GM19324 (cell line): ENCODE measurements at regions not wholly inside any gene's neighbourhood (a gene's known extent, or its start where the extent isn't known, plus 50 kb on each side); places are given as distances from the start of the nearest gene placed in this dataset.
A peak's percentile ranks its signal among the peaks of the same experiment; 100 is the strongest.
"Not testable (repeated sequence)": the region's sequence is repeated elsewhere in the genome, so short reads cannot be mapped to it uniquely, and the experiment has no call there.

Experiments
- ATAC-seq: cut with Tn5 transposase; IDR thresholded peaks from one replicate; pipeline ENCODE4 v1.9.1; 2021; ENCODE audit warnings: mild to moderate bottlenecking, moderate library complexity; ENCODE audit not compliant: unreplicated experiment, low FRiP score

GRCh38 chr3:27632431-27633223 is 89.5 kb downstream of the EOMES start:
- peak; percentile 88 for ATAC-seq

DNA sequence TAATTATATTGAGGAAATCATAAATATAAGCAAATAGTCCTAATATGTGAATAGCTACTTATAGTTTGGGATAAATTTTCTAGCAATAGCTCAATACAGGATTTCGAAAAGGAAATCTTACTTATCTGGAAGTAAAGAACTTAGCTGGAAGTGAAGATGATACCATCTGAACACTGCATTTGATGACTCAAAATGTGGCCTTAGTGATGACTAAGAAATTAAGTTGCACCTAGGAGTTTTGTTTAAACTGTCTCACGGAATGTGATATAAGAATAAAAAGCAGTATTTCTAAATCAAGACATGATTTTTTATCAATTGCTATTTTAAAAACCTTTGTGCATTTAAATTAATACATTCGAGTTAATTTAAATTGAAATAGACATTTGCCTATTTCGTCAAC is 91.2 kb downstream of the EOMES start:
- no peak for ATAC-seq

GRCh38 chr3:27629366-27629765 is 92.8 kb downstream of the EOMES start:
- ATAC-seq = no peak

DNA sequence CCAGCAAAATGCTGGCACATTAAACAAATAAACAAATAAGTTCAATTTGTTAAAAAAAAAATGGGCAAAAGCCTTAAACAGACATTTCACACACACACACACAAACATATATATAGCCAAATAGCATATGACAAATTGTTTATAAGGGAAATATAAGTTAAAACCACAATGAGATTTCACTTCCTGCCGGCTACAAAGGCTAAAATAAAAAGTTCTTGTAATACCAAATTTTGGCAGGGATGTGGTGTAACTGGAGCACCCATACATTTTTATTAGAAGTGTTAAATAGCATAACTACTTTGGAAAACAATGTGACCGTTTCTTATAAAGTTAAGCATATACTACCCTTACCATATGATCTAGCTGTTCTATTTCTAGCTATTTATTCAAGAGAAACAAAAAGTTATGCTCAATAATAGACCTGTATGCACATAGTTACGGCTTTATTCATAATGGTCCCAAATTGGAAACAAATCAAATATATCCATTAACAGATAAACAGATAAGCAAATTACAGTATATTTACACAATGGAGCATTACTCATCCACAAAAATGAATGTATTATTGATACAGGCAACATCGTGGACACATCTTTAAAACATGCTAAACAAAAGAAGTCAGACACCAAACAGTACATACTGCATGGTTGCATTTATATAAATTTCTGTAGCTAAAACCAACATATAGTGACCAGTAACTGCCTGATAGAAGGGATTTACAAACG is 93.9 kb downstream of the EOMES start:
- no peak for ATAC-seq

DNA sequence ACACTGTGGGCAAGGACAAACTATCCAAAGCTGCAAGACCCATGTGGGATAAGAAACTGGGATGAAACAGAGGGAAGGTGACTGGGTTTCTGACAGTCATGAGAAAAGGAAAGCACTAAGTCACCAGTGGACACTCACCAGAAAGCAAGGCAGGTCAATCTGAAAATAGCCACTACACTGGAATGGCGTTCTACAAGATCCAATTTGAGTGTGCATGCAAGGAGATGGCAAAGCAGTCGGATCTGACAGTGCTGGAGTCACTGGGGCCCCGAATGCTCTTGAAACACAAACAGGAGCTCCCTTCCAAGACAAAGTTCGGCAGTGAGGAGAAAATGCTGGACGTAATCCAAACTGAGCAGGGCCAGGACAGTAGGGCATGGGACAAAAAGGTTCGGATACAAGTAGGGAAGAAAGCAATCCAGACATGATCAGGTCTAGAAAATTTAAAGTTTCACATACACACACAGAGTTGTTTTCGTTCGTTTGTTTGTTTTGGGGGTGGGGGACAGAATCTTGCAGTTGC is 95.5 kb downstream of the EOMES start:
- ATAC-seq = no peak

DNA sequence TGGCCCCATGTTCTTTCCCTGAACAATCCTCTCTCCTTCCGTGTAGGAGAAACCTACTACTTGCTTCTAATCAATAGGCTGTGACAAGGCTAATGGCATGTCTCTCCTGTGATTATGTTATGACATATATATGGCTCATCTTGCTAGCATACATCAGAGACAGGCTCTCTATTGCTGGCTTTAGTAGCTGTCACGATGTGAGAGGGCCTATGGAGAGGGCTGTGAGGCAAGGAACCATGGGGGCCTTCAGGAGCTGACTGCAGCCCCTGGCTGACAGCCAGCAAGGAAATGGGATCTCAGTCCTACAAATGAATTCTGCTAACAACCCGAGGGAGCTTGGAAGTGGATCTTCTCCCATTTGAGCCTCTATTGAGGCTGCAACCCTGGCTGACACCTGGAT is 96.3 kb downstream of the EOMES start:
- ATAC-seq = no peak

DNA sequence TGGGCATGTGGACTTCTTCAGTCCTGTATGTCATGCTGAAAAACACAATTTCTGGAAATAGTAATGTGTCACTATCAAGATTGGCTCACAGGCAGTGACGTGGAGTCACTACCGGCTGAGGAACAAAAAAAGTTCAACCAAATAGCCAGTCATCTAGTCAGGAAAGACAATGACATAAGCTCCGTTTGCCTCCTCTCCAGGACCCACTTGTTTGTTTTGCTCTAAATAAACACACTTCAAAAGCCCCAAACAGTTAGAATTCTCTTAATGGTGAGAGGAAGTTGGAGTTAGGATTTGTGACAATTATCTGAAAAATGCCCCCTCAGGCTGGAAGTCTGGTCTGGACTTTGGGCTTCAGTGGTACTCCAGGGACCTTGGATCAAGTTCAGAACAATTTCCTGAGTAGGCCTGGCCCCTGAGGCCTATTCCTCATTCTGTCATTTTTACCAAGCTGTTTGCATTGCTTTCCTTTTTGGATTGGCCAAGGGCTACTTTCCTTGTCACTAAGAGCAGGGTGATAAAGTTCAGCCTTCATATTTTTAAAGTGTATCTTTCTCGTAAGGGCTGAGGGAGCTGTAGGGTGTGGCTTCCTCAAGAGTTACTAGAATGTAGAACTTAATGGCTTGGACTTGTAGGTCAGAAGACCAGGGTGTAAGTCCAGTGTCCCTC is 98.9 kb downstream of the EOMES start:
- ATAC-seq = no peak

DNA sequence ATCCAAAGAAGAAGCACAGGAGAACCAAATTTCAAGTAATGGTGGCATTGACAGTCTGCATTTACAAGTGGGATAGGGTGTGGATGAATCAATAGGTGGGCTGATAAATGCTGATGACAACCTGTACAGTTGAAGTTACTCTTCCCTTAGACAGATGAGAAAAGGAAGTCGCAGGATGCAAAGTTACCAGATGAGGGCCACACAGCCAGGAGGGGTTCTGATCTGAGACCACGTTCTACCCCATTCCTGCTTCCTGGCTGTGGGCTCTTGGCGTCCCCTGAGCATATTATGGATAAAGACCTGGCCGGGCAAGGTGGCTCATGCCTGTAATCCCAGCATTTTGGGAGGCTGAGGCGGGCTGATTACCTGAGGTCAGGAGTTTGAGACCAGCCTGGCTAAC is 104.6 kb downstream of the EOMES start:
- ATAC-seq = no peak

GRCh38 chr3:27616031-27616430 is 106.1 kb downstream of the EOMES start:
- ATAC-seq = no peak

- ATAC-seq = no peak
These were observed 106.6 kb downstream of the EOMES start for GRCh38 chr3:27615555-27615954.

DNA sequence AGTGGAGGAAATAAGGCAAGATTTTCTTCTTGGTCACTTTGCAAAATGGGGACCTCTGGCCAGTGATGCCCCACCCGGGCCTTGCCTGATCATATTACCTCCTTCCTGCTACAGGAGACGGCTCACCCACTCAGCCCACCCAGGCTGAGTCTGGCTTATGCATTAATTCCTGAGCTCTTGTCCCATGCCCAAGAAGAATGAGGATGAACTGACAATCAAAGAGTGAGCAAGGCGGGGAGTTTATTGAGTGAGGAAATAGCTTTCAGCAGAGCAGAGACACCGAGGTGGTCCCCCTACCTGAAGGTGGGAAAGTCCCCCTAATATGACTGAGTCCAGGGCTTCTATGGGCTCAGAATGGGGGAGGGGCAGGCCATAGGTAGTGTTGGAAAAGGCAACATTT is 107.5 kb downstream of the EOMES start:
- ATAC-seq = no peak

DNA sequence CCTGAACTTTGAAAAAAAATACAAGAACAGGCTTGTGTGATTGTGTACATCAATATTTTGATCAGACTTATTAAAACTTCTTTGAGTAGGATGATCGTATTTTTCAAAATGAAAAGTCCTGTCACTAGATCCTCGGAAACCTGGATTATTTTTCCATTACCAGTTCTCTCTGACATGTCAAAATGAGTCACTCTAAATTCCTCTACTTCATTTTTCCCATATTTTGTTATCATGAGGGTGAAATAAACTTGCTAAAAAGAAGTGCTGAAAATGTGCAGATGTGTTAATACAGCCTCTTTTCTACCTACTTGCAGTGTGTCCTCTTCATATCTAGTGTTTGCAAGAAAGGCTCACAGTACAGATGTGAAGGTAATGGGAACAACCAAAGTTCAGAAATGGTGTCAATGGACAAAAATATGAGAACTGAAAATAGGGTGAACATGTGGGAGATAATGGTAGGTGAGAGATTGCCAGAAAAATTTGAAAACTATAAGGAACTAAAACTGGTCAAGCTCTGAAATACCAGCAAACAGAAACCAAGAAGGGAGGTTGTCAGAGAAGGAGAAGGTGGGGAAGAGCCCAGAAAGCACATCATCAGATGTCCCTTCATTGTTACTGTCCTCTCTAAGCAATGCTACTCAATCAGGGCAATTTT is 108.2 kb downstream of the EOMES start:
- ATAC-seq = no peak

GRCh38 chr3:27610800-27611525 is 111.2 kb downstream of the EOMES start:
- no peak for ATAC-seq

GRCh38 chr3:27607370-27607769 is 114.8 kb downstream of the EOMES start:
- ATAC-seq = no peak

- ATAC-seq = no peak
These were observed 115.6 kb downstream of the EOMES start for GRCh38 chr3:27606537-27606936.

GRCh38 chr3:27601311-27601710 is 117.1 kb upstream of the SLC4A7 start:
- ATAC-seq = not testable (repeated sequence)

DNA sequence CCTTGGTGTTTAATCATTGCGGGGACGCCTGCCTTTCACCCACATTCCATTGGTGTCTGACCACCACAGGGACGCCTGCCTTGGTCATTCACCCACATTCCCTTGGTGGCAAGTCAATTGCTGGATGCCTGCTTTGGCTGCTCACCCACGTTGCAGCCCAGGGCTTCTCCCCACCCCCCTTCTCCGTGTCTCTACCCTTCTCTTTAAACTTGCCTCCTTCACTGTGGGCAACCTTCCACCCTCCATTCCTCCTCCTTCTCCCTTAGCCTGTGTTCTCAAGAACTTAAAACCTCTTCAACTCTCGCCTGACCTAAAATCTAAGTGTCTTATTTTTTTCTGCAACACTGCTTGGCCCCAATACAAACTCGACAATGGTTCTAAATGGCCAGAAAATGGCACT is 115.6 kb upstream of the SLC4A7 start:
- ATAC-seq = not testable (repeated sequence)

DNA sequence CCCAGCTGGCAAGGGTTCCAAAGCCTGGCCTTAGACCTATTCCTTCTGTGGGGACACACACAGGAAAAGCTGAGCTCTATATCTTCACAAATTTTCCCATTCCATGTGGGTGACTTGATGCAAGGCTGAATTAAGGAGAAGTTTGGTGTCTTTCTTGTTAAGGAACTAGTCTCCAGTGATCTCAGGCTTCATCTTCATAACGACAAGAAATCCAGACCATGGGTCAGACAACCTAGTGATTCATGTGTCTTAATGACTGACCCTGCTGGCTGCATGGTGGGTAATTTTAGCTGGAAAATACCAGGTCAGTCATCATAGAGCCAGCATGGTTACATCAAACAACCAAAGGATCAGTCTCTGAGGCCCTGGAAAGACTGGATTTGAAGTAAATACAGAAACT is 112.7 kb upstream of the SLC4A7 start:
- no peak for ATAC-seq

DNA sequence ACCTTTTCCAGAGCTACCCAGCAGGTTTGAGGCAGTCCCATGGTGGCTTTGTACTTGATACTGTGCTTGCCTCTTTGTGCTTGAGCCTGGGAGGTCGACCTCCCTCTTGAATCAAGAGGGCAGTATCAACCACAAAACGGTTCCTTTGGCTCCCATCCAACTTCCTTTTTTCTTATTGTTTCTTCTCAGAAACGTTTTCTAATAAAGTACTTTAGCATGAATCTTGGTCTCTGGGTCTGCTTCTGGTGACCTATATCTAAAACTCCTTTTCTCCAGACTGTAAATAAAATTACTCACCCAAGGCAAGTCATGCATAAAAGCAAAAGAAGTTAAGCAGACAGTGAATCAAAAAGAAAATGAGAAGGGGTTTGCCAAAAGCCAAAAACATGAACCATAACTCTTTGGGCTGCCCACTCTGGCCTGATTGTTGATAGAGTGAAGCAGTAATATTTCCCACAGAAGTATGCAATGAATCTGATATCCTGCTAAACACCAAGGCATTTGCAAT is 112.2 kb upstream of the SLC4A7 start:
- ATAC-seq = no peak
